Stimulated activated effector memory CD8-positive, alpha-beta T cell treated with anti-CD3 and anti-CD28 coated beads, Interleukin-12 subunit alpha, Interleukin-12 subunit beta, amount 100 ng/mL, for 72 hours (primary cell): ENCODE measurements at regions not wholly inside any gene's neighbourhood (a gene's known extent, or its start where the extent isn't known, plus 50 kb on each side); places are given as distances from the start of the nearest gene placed in this dataset.
"Not testable (repeated sequence)": the region's sequence is repeated elsewhere in the genome, so short reads cannot be mapped to it uniquely, and the experiment has no call there.

Experiments used
- ATAC-seq: fragments of 150-1000 bp; cut with Tn5 transposase; 2 replicates; pipeline ENCODE4 v1.10.0; 2021
- DNase-seq, 2 donors: peaks; one replicate each; pipeline ENCODE4 v3.0.0; 2021 to 2022; ENCODE audit warnings: low spot score in 2 of 2
- H3K27ac Mint-ChIP-seq: one replicate; pipeline ENCODE4 v1.8.0; 2022; ENCODE audit warnings: mild to moderate bottlenecking, mixed read lengths
- H3K36me3 Mint-ChIP-seq: one replicate; pipeline ENCODE4 v1.8.0; 2022; ENCODE audit warnings: mild to moderate bottlenecking, mixed read lengths
- H3K4me1 Mint-ChIP-seq: one replicate; pipeline ENCODE4 v1.8.0; 2022; ENCODE audit warnings: mixed read lengths
- H3K4me3 Mint-ChIP-seq: one replicate; pipeline ENCODE4 v1.8.0; 2022; ENCODE audit warnings: mild to moderate bottlenecking, mixed read lengths
- H3K9me3 Mint-ChIP-seq: one replicate; pipeline ENCODE4 v1.8.0; 2022; ENCODE audit warnings: mixed read lengths

DNA sequence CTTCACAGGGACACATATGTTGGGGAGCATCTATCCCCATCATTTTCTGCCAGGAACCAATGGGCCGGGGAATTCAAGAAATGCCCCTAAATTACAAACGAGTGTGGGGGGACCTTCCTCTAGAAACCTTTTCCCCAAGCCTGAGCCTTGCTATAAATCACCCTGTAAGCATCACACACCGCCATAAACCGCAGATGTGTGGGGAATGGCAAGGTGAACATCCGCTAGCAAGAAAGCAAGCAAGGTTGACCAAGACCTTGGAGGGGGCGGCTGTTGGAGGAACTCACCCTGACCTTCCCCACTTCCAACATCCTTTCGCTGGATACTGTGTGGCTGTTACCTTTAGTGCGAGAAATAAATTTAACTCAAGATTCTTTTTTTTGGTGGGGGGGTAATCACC lies 693.3 kb upstream of the TBX3 start:
- peaks cover 14% of the 10 kb centered on the region for H3K9me3 Mint-ChIP-seq
- no peaks in the 10 kb centered on the region for H3K4me1 Mint-ChIP-seq
- no peaks in the 10 kb centered on the region for H3K36me3 Mint-ChIP-seq
- H3K4me3 Mint-ChIP-seq, result no peak overlapping the region
- no peak overlapping the region for H3K27ac Mint-ChIP-seq
- ATAC-seq (no peak), DNase-seq (no peak)

DNA sequence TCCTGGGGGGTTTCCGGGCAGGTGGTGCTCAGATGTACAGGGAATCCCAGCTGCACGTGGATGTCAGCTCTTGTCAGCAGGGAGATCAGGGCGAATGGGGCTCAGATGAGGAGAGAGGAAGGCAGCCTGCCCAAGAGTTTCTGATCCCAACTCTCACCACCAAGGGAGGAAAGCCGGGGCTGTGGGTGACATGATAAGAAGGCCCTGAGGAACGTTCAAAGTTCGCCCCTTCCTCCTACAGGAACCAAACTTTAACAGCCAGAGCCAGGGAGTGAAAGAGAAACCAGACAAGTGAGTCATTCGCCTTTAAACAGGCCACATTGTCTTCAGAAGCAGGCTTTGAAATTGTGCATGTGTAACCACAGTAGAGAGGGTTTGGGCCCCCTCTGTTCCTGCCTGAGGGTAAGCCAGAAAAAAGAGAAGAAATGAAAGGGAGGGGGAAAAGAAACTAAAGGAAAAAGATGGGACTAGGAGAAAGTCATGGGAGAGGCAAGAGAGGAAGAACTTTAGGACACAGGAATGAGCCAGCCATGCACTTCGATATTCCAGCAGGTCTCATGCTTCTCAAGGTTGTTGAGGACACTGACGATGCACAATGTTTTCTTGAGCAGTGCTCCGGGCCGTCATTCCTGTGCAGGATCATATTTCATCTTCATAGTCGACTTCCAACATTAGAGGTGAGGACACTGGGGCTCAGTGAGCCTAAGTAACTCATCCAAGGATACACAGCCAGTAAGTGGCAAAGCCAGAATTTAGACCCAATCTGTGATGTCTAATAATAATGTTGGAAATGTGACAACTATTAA lies 691.4 kb upstream of the TBX3 start:
- H3K36me3 Mint-ChIP-seq, result no peaks in the 10 kb centered on the region
- H3K27ac Mint-ChIP-seq, result no peak overlapping the region
- no peaks in the 10 kb centered on the region for H3K4me1 Mint-ChIP-seq
- no peak overlapping the region for H3K4me3 Mint-ChIP-seq
- DNase-seq (no peak), ATAC-seq (peak; percentile 43)
- H3K9me3 Mint-ChIP-seq, result peaks cover 10% of the 10 kb centered on the region

DNA sequence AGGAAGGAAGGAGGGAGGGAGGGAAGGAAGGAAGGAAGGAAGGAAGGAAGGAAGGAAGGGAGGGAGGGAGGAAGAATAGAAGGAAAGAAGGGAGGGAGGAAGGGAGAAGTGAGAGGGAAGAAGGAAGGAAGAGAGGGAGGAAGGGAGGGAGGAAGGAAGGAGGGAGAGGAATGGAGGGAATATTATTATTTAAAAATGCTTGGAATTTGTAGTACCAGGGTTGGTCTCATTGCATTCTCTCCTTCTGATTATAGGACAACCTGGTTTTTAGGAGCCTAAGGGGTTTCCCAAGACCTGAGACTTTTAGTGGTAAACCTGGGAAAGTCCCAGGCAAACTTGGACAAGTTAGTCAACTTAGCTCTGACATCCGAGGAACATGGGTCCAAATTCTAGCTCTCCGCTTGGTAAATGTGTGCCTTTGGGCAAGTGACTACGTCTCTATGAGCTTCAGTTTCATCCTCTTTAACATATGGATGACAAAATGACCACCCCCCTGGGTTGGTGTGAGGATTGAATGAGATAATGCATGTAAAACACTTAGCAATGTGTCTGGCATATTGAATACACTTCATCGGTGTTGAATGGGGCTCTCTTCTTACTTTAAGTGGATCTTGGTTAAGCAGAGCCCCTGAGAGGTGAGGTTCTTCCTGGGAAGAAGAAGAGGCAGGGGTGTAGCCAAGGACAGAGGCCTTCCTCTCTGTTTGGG lies 690.7 kb upstream of the TBX3 start:
- Mint-ChIP-seq H3K27ac (no peak overlapping the region), H3K9me3 (peaks cover 7% of the 10 kb centered on the region), H3K4me3 (no peak overlapping the region), H3K36me3 (no peaks in the 10 kb centered on the region), H3K4me1 (no peaks in the 10 kb centered on the region)
- no peak for ATAC-seq
- no peak for DNase-seq

DNA sequence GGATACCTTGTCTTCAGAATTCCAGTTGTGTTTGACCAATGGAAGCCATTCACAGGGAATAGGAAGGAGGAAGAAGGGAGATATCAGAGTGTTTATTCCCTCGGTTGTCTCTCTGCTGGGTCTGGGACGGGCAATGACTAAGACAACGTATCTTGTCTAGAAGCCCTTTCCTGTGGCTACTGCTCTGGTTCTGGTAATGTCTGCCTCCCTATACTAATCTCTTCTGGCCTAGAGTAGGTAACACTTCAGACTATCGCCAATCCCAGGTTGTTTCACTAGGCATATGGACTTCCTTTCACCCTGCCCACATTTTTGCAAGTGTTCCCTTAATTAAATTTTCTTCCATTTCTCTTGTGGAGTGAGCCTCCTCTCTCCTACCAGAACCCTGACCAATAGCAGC lies 687.7 kb upstream of the TBX3 start:
- peaks cover 11% of the 10 kb centered on the region for H3K9me3 Mint-ChIP-seq
- H3K4me1 Mint-ChIP-seq, result no peaks in the 10 kb centered on the region
- ATAC-seq, result no peak

DNA sequence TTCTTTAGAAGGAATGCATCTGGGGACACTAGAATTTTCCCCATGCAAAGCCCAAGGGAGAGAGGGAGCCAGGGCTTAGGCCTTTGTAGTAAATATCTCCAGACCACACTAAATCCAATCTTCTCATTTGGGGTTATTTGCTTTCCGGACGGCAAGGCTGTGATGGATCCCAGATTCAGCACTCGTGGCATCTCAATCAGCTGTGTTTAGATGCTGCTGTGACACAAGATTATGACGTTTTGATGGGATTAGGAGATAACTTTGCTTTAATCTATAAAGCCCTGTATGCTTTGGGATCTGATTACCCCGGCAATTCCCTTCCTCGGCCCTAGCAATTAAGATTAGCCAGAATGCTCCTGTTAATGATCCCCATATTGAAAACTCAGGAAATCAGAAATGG lies 686.7 kb upstream of the TBX3 start:
- H3K9me3 Mint-ChIP-seq, result peaks cover 12% of the 10 kb centered on the region
- H3K36me3 Mint-ChIP-seq, result no peaks in the 10 kb centered on the region
- no peak overlapping the region for H3K4me3 Mint-ChIP-seq
- no peaks in the 10 kb centered on the region for H3K4me1 Mint-ChIP-seq
- no peak overlapping the region for H3K27ac Mint-ChIP-seq
- DNase-seq, result no peak
- ATAC-seq, result no peak

More for the DNA sequence above, 687.7 kb upstream of the TBX3 start:
- H3K27ac Mint-ChIP-seq, result no peak overlapping the region
- DNase-seq, result no peak
- no peak overlapping the region for H3K4me3 Mint-ChIP-seq
- no peaks in the 10 kb centered on the region for H3K36me3 Mint-ChIP-seq

DNA sequence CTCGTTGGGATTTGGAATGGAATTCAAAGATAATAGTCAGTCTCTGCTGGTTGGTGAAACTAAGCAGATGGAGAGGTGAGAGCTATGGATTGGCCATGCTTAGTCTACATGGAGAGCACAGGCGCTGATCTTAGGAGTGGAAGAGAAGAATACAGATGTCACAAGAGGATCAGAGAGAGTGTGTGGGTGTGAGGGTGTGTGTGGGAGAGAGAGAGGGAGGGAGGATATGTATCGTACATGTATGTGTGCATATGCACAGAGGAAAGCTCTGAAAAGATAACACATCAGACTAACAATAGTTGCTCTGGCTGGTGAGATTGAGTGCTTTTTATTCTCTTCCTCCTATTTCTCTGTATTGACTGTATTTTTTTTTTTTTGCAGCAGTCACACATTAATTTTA lies 686.2 kb upstream of the TBX3 start:
- Mint-ChIP-seq H3K4me3 (no peak overlapping the region), H3K36me3 (no peaks in the 10 kb centered on the region), H3K9me3 (peaks cover 12% of the 10 kb centered on the region), H3K27ac (no peak overlapping the region), H3K4me1 (no peaks in the 10 kb centered on the region)
- DNase-seq (no peak), ATAC-seq (no peak)

DNA sequence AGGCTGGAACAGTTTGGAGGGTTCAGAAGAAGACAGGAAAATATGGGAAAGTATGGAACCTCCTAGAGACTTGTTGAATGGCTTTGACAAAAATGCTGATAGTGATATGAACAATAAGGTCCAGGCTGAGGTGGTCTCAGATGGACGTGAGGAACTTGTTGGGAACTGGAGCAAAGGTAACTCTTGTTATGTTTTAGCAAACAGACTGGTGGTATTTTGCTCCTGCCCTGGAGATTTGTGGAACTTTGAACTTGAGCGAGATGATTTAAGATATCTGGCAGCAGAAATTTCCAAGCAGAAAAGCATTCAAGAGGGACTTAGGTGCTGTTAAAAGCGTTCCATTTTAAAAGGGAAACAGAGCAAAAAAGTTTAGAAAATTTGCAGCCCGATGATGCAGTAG lies 682.3 kb upstream of the TBX3 start:
- H3K4me1 Mint-ChIP-seq, DNase-seq, H3K36me3 Mint-ChIP-seq, H3K27ac Mint-ChIP-seq, H3K4me3 Mint-ChIP-seq, ATAC-seq: not testable (repeated sequence)
- peaks cover 15% of the 10 kb centered on the region for H3K9me3 Mint-ChIP-seq

DNA sequence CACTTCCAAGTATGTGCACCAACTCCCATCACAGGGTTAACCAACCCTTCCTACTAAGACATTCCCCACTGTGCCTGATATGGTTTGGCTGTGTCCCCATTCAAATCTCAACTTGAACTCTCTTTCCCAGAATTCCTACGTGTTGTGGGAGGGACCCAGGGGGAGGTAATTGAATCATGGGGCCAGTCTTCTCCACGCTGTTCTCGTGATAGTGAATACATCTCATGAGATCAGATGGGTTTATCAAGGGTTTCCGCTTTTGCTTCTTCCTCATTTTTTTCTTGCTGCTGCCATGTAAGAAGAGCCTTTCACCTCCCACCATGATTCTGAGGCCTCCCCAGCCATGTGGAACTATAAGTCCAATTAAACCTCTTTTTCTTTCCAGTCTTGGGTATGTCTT lies 681.8 kb upstream of the TBX3 start:
- ATAC-seq, result not testable (repeated sequence)
- peaks cover 15% of the 10 kb centered on the region for H3K9me3 Mint-ChIP-seq

DNA sequence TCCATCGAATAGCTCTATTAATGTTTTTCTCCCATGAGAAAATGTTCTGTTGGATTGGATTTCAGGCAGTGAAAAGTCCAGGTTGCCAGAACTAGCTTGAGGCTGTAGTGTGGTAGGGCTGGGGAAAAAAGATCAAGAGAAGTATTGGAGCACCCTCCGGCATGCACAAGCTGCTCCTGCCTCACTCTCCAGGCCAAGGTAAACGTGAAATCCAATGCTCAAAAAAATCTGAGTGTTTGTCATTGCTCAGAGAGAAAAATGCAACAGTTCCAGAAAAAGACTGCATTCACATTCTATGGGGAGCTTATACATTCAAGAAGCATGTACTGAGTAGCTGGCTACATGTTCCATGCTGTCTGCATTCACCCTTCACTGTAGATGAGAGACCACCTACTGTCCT lies 680.9 kb upstream of the TBX3 start:
- no peak overlapping the region for H3K4me3 Mint-ChIP-seq
- DNase-seq, result no peak
- ATAC-seq, result no peak

More for the DNA sequence above, 681.8 kb upstream of the TBX3 start:
- H3K36me3 Mint-ChIP-seq, H3K27ac Mint-ChIP-seq, DNase-seq, H3K4me3 Mint-ChIP-seq, H3K4me1 Mint-ChIP-seq: not testable (repeated sequence)

DNA sequence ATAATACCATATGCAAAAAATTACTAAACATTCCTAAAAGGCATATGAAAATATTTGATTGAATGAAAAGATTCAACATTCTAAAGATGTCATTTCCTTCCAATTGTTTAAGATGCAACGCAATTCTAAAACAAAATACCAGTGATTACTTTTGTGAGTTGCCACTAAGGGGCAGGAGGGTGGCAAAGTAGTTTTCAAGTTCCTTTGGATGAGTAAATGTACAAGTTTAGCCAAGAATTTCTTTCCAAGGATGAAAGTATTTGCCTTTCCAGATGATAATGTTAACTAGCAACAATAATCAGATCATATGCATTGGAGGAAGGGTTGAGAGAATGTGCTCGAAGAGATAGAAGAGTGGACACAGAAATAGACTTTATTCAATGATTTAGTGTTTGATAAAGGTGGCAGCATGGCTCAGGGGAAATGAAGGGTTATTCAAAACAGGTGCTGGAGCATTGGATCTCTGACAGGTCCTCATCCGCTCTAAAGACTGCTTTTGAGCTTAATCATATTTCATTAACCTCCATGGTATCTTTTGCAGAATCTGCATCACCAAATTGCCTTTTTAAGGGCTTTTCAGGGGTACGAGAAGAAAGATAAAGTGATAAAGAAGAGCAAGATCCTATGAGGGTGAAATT lies 678.5 kb upstream of the TBX3 start:
- no peaks in the 10 kb centered on the region for H3K4me1 Mint-ChIP-seq
- peaks cover 14% of the 10 kb centered on the region for H3K9me3 Mint-ChIP-seq
- no peak overlapping the region for H3K4me3 Mint-ChIP-seq
- H3K27ac Mint-ChIP-seq, result no peak overlapping the region
- H3K36me3 Mint-ChIP-seq, result no peaks in the 10 kb centered on the region
- DNase-seq (no peak), ATAC-seq (no peak)

More for the DNA sequence above, 680.9 kb upstream of the TBX3 start:
- Mint-ChIP-seq H3K27ac (no peak overlapping the region), H3K9me3 (peaks cover 15% of the 10 kb centered on the region), H3K36me3 (no peaks in the 10 kb centered on the region), H3K4me1 (no peaks in the 10 kb centered on the region)

DNA sequence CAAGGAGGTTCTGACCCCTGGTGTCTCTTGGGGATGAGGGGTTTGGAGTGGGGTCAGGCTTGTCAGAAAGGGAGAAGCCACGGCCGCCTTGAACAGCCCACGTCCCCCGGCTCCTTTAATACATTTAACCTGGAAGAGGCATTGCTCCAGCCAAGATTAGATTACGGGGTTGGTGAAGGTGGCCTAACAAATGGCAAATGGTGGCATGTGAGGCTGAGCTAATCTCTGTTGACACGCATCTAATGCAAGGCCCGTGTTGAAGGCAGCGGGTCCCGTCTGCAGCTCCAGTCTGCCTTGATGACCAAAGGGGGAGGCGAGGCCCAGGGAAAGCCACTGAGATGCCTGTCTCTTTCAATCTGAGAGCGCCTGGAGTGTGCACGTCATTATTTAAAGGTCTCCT lies 673.7 kb upstream of the TBX3 start:
- Mint-ChIP-seq H3K9me3 (peaks cover 18% of the 10 kb centered on the region), H3K36me3 (no peaks in the 10 kb centered on the region), H3K27ac (no peak overlapping the region), H3K4me3 (no peak overlapping the region), H3K4me1 (no peaks in the 10 kb centered on the region)
- no peak for ATAC-seq
- no peak for DNase-seq

DNA sequence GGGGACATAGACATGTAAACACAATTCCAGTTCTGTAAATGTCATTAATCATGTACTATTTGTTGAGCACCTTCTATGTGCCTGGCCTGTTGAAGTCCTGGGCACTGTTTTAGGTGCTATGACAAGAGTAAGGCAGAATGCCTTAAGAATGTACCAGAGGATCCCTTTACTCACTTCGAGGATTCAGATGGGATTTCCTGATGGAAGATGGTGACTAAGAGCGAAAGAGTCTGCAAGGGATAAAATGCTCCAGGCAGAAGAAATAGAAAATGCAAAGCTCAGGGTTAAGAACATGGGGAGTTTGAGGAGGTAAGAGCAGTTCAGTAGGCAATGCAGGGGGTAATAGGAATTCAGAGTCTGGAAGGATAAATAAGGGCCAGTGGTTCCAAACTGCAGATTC lies 671.3 kb upstream of the TBX3 start:
- Mint-ChIP-seq H3K9me3 (peaks cover 16% of the 10 kb centered on the region), H3K27ac (no peak overlapping the region), H3K4me1 (no peaks in the 10 kb centered on the region), H3K36me3 (no peaks in the 10 kb centered on the region), H3K4me3 (no peak overlapping the region)
- DNase-seq (no peak), ATAC-seq (no peak)

DNA sequence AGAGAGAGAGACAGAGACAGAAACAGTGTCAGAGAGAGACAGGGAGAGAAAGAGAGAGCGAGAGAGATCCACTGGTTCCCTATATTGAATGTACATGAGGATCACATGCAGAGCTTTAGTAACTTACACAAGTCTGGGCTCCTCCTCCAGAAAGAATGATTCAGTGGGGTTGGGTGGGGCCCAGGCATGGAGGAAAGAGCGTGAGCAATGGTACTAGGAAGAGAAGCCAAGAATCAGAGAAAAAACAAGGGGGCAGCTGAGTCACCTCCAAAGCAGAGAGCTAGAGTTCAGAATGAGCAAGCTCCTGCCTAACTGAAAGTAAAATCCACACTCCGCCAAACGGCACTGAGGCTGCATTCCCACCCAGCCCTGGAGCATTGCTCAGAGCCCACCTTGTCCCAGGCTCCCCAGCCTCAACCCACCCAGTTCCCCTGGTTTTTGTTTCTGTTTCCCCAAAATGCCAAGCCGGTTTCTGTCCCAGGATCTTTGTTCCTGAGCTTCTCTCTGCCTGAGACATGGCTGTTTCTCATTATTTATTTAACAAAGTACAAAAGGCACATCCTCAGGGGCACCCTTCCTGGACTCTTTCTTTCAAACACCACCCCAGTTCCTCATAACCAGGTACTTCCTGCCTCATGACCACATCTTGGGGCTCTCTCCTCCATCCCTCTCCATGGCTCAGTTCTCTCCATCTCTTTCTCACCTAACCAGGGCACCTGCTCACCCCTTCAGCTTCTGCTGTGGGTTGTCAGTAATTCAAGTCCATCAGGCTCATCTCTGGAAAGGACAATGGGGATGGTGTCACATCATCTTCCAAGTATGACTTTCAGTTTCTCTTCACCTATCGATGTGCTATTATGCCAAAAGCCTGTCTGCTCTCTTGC lies 670.3 kb upstream of the TBX3 start:
- Mint-ChIP-seq H3K27ac (no peak overlapping the region), H3K4me1 (no peaks in the 10 kb centered on the region), H3K36me3 (no peaks in the 10 kb centered on the region), H3K9me3 (peaks cover 19% of the 10 kb centered on the region), H3K4me3 (no peak overlapping the region)
- peak; percentile 65 for ATAC-seq
- DNase-seq, result no peak

DNA sequence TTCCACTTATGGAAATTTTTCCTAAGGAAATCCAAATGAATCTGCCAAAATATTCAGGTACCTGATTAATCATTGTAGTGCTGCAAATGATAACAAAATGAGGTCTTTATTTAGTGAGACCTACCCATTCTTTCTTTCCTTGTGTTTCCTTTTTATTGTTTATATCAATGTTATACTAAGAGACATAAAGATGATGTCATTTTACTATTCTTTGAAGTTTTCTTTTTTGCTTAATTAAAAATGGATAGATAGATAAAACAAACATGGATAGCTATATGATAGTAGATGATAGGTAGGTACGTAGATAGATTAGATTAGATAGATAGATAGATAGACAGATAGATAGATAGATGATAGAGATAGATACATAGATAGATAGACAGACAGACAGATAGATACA lies 669.5 kb upstream of the TBX3 start:
- H3K9me3 Mint-ChIP-seq, result peaks cover 19% of the 10 kb centered on the region
- H3K36me3 Mint-ChIP-seq, result no peaks in the 10 kb centered on the region
- DNase-seq (no peak), ATAC-seq (no peak)
- no peaks in the 10 kb centered on the region for H3K4me1 Mint-ChIP-seq
- no peak overlapping the region for H3K27ac Mint-ChIP-seq
- H3K4me3 Mint-ChIP-seq, result no peak overlapping the region

DNA sequence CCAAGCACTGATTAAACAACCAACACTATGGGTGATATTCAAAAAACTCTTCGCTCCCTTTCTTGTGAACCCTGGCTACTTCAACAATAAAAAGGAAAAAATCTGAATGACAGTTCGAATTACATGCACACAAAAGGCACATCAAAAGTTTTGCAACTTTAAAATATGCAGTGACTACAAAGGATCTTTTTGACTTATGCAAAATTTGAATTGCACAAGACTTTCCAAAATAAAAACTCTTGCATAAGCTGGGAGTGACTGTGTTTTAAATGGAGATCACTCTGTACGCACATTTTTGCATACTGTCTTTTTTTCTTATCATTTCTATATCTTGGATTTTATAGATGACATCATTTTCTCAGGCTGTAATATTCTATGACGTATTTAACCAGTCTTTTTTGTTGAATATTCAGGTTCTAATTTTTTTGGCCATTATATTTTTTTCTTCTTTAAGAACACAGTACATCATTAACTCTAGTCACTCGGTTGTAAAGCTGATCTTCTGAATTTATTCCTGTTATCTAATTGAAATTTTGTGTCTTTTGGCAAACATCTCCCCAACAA lies 667.6 kb upstream of the TBX3 start:
- ATAC-seq, result no peak
- Mint-ChIP-seq H3K4me3 (no peak overlapping the region), H3K36me3 (no peaks in the 10 kb centered on the region), H3K27ac (no peak overlapping the region), H3K9me3 (peaks cover 24% of the 10 kb centered on the region), H3K4me1 (no peaks in the 10 kb centered on the region)
- no peak for DNase-seq
